A549 (cell line): ENCODE measurements at regions not wholly inside any gene's neighbourhood (a gene's known extent, or its start where the extent isn't known, plus 50 kb on each side); places are given as distances from the start of the nearest gene placed in this dataset.

Experiments
- CTCF ChIP-seq: fragments of >200 bp; sonication (Bioruptor Twin); formaldehyde crosslinking; IDR thresholded peaks from 3 replicates; pipeline ENCODE4 v1.5.1; 2016
- JUN ChIP-seq, 2 experiments: fragments of >200 bp; sonication (Bioruptor Twin); formaldehyde crosslinking; IDR thresholded peaks; 2 replicates in 1 of 2; 3 replicates in 1 of 2; pipeline ENCODE4 v1.6.1; 2016 to 2017
- KDM1A ChIP-seq: fragments of 200-600 bp; sonication (generic); IDR thresholded peaks from 2 replicates; pipeline ENCODE4 v1.6.1; 2016; ENCODE audit warnings: low read depth, mild to moderate bottlenecking

- TF ChIP-seq JUN (IDR thresholded peaks at IDR 0.05), result no peak
- no peak for TF ChIP-seq CTCF
- no peak for TF ChIP-seq KDM1A
Observed at GRCh38 chr6:104621396-104621795, 238.3 kb downstream of the HACE1 start.
